GM23338 (cell line): ENCODE measurements at regions not wholly inside any gene's neighbourhood (a gene's known extent, or its start where the extent isn't known, plus 50 kb on each side); places are given as distances from the start of the nearest gene placed in this dataset.

Experiments used
- JUNB ChIP-seq: IDR thresholded peaks from one replicate; pipeline ENCODE4 v1.6.1; 2016; ENCODE audit warnings: antibody characterized with exemption; ENCODE audit not compliant: unreplicated experiment
- TF ChIP-seq, protein P1 (sequence below), 2 experiments: fragments of 200-600 bp in 1 of 2; sonication (generic) in 1 of 2; conservative IDR thresholded peaks; 2 replicates each; pipeline versions ENCODE4 v1.5.1 to v1.6.1; 2016 to 2017; ENCODE audit warnings: antibody characterized with exemption in 2 of 2, low read depth in 2 of 2, mild to moderate bottlenecking in 2 of 2, moderate library complexity in 1 of 2

DNA sequence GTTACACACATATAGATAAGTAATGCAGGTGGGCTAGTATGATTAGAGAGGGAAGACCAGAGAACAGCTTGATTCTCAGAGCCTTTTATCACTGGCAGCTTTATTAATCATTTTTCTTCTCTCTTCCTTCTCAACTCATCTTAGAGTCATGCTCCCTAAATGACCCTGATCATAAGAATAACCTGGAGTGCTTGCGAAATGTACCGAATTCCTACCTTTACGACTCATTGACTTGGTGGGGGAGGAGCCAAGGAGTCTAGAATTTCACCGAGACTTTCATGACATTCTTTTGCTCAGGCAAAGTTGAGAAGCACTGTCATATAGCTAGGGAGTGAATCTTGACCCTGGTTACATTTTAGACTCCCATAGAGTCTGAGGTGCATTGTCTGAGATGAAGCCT, 298.9 kb upstream of the PUDP start:
- TF ChIP-seq, protein P1, sequence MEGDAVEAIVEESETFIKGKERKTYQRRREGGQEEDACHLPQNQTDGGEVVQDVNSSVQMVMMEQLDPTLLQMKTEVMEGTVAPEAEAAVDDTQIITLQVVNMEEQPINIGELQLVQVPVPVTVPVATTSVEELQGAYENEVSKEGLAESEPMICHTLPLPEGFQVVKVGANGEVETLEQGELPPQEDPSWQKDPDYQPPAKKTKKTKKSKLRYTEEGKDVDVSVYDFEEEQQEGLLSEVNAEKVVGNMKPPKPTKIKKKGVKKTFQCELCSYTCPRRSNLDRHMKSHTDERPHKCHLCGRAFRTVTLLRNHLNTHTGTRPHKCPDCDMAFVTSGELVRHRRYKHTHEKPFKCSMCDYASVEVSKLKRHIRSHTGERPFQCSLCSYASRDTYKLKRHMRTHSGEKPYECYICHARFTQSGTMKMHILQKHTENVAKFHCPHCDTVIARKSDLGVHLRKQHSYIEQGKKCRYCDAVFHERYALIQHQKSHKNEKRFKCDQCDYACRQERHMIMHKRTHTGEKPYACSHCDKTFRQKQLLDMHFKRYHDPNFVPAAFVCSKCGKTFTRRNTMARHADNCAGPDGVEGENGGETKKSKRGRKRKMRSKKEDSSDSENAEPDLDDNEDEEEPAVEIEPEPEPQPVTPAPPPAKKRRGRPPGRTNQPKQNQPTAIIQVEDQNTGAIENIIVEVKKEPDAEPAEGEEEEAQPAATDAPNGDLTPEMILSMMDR (conservative IDR thresholded peaks at IDR 0.05; ENCODE audit: low read depth in 2 of 2), result no peak
- TF ChIP-seq JUNB, result no peak
